GM18499 (cell line): ENCODE measurements at regions not wholly inside any gene's neighbourhood (a gene's known extent, or its start where the extent isn't known, plus 50 kb on each side); places are given as distances from the start of the nearest gene placed in this dataset.

Experiments
- ATAC-seq: cut with Tn5 transposase; IDR thresholded peaks from one replicate; pipeline ENCODE4 v1.9.1; 2021; ENCODE audit warnings: moderate number of reproducible peaks; ENCODE audit not compliant: insufficient read depth, unreplicated experiment

DNA sequence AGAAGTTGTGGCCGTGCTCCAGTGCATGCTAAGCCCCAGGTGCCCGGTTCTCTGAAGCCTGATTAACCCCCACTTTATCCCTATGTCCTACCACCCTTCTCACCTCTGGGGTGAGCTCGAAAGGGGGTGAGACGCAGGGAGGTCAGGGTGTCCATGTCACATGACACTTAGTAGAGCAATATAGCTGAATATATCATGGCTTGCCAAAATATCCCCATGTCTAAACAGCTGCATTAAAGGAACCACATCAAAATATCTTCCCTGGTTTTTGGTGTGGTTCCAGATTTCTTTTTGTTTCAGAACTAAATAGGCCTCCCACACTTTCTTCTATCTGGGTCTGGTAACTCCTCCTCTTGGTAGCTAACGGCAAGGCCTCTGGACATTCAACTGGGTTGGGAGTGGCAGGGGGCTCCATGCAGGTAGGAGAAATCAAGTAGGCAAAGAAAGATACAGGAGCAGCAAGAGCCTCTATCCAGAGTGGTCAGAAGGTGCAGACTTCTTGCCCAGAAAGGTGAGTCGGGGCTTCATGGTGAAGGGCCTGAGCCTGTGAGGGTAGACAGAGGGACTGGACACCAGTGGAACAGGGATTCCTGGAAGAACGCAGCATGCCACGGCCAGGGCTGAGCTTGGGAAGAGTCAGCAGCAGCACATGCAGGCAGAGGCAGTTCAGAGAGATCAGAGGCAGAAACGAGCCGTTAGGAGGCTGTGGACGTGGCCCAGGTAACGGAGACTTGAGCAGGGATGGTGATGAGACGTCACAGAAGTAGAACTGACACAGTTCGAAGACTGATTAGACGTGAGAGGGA, 202.8 kb upstream of the DIO3 start:
- ATAC-seq, result no peak

DNA sequence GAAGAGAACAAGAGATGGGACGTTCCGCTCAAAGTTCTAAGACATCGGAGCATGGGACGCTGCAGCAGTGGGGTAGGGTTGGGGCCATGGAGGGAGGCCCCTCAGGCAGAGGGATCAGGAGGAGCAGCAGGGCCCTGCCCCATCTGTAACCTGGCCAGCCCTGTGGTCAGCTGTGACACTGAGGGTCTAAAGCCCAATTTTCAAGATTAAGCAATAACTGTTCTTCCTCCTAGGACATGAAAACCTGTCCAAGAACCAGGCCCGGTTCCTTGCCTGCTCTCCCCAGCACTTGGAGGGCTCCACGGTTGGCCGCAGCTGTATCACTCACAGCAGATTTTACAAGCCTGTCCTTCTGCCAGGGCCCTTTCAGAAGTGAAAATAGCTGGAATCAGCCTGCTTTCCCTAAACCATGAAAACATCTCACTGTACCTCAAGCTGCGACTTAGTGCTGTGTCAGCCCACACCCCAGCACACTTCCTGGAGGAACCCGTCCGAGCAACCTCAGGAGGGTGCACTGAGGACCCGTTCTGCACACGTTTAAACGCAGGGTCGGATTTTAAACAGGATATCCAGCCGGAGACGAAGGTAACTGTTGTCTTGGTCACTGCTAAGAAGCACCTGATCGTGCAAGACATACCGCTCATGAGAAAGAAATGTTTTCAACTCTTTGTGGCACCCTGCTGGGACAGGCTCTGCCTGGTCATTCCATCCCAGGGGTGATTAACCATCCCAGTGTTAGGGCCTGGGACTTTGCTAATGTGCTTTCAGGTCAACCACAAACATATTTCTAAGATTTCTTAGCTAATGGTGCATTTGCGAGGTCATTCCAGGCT, 201.9 kb upstream of the DIO3 start:
- ATAC-seq, result no peak

DNA sequence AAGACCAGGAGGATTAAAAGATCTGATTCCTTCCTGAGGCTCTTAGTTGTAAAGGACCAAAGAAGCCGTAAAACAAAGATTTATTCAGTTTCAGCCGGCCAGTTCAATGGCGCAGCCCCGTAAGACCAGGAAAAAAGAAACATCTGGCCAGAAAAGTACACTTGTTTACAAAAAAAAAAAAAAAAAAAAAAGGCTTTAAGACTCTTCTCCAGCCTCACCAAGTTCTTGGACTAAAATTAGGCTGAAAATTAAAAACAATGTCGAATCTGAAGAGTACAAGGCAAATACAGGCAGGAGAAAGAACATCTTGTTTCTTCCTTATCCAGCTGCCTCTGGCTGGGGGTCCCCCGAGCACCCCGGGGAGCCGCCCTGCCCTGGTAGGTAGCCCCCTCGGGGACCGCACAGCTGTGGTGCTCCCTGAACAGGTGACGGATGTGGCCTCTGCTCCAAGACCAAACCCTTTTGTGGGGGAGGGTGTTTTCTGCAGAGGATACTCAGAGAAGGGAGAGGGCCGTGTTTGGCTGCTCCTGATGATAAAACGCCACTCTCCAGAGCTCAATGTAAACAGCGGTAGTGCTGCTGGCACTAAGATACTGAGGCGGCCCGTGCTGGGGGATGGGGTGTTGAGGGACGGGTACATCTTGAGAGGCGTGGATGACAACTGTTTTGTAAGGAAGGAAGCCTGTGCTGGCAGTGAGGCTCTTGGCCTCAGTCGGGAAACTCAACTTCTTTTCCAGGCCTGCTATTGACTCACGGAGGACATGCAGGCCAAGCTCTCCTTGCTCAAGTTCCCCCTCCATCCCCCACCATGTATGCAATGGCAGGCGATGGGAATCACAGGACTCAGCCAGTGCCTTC, 201.0 kb upstream of the DIO3 start:
- no peak for ATAC-seq

DNA sequence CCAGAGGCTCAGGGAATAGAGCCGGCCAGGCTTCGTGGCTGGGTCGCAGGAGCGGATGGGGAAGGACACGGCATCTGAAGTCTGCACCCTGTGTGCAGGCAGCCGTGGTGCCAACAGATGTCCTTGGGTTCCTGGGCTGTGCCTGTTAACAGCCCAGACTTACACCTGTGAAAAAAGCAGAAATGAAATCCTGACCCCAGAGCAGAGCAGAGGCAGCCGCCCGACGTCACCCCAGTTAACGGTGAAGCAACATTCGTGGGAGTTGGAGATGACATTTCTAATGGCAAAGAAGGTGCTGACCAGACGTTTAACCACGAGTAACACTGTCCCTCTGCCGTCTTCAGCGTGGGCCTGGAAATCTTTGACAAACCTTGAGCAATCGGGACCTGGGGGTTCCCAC, 200.3 kb upstream of the DIO3 start:
- no peak for ATAC-seq

DNA sequence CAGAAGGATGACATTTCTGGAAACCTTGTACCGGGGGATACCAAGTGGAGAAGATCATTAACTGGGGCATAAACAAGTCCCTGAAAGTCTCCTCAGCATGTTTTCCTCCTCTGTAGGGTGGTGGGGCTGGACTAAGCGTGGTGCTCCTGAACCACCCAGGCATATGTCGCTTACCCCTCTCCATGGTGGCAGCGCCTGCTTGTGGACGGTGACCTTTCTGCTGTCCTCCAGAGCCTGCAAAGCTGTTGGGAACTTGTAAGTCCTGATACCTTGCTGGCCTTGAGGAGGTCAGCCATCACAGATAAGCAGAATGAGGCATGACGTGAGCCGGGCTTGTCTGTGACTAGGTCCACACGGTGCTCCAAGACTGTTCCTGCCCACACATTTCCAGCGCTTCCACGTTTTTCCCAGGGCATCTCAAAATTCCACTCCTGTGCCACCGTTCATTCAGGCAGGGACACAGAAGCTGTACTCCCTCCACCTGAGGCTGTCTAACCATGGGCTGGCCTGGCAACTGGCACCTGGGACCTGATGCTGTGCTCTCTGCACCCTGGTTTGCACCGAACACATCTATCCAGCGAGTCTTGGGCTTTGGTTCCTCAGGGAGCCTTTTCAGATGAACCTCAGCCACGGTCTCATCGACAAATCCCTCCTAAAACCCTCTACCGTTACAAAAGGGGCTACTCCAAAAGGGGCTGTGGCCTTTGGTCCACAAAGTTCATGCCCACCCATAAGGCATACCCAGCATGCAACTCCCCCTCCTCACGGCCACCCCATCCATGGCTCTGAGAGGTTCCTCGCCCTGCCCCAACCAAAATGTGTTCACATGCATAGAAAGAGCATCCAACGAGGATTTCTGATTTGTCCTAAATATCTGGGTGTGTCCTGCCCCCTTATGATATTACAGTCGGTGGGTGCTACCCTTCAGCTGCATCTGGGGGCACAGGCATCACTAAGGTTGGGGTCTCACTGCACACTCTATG, 199.6 kb upstream of the DIO3 start:
- no peak for ATAC-seq

DNA sequence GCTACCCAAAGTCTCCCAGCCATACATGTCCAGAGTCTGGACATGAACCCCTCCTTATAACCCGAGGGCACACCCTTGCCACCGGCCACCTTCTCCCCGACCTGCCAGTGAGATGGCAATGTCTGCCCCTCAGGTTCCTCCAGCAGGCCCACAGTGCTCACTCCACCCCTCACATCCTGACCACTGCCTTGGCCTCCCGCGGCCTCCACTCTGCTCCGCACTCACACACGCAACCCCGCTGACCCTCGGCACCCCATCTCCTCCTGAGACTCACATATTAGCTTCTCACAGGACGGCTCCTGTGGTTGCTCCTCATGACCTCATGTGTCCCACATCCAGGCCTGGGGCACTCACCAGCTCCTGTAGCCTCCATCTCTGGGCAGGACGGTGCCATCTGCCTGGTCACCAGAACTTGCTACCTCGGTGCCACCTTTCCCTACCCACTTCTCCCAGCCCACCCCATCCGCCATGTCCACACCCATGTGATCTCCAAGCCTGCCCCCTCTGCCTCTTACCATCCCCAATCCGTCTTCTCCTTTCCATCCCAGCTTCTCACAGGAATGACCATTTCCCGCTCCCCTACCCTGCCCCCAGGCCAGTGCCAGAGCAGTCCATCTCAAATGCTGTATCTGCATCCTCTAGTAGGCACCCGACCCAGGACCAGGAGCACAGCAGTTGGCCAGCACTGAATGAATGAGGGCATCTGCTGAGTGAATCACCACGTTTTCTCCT, 198.6 kb upstream of the DIO3 start:
- no peak for ATAC-seq

DNA sequence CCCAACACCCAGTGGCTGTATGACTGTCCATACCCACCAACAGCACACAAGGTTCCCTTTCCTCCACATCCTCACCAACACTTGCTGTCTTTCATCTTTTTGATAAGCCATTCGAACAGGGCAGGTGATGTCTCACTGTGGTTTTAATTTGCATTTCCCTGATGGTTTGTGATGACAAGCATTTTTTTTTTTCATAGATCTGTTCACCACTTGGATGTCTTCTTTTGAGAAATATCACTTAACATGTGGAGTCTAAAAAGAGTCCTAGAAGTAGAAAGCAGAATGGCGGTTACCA, 198.1 kb upstream of the DIO3 start:
- no peak for ATAC-seq

DNA sequence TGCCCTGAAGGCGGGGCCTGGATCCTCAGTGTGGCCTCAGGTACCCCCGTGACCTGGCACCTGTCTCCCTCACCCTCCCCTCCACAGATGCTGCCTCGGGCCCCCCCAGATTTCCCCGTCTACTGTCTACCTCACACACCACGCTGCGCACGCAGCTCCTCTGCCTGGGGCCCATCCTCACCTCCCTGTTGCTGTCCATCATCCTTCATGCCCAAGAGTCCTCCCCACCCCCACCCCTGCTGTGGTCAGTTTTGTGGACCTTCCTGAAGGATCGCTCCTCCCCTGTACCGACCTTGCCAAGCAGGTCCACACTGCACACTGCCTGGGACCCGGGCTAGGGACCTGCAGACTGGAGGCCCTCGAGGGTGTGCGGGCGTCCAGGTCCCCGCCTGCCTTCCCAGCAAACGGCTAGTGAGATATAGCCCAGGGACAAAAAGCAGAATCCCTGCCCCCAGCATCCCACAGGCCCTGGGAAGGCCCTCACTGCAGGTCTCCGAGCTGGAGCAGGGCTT, 197.4 kb upstream of the DIO3 start:
- ATAC-seq, result no peak

DNA sequence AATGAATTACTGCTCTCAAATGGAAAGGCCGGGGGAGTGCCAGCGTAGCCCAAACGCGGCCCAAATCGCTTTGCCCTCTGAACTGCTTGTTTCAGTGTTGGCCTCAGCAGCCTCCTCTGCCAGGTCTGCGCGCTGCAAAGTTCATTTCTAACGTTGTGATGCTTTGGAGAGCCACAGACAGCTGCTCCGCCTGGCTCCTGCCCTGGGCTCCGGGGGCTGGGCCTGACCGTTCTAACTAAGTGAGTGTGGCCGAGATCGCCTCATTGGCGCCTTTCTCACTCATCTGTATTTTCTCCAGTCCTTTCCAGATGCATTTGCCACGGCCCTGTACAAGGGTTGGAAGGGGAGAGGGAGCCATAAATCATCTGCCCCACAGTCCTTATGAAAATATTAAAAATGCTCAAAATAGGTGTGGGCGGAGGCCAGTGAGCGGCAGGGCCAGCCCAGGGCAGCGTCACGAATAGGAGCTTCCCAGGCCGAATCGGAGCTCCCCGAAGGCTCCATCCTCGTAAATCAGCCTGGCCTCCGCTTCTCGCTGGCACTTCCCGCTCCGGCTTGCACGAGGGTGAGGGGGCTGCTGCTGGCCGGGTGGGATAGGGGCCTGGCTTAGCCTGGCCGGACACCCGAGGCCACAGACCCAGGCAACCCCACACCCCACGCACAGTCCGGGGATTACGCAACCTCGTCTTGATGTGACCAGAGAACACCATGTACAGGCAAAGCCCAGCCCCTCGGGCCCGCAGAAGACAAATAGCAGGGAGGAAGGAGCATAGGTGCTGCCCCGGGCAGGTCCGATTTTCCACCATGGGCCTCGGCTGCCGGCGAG, 196.6 kb upstream of the DIO3 start:
- no peak for ATAC-seq

DNA sequence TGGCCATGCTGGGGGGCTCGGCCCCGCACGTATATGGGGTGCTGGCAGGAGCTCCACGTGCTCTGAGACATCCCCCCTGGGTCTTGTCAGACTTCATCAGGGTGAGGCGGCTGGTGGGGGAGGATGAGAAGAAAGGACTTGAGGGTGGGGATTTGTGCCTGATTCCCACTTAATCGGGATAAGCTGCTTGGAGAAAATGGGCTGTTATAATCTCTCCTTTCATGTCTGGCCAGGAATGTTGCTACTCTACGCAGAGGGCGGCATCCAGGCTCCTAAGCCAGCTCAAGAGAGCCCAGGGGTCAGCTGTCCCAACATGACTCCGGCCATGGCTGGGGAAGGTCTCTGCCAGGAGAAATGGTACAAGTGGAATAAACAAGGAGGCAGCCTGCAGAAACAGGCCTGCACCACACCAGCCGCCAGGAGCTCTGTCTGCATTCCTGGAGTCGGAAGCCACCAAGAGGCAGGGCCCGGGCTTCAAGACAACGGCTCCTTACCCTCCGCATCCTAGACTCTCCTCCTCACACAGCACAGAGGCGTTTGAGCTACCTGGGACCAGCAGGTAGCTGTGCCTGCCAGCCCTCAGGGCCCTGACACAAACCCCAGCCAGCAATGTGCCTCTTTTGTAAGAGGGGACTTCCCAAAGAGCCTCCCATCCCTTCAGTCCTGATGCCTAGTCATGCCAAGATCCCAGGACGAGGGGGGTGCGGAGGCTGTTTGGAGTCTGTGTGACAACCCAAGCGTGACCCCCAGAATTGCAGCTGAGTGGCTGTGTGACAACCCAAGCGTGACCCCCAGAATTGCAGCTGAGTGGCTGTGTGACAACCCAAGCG, 195.8 kb upstream of the DIO3 start:
- ATAC-seq, result no peak

DNA sequence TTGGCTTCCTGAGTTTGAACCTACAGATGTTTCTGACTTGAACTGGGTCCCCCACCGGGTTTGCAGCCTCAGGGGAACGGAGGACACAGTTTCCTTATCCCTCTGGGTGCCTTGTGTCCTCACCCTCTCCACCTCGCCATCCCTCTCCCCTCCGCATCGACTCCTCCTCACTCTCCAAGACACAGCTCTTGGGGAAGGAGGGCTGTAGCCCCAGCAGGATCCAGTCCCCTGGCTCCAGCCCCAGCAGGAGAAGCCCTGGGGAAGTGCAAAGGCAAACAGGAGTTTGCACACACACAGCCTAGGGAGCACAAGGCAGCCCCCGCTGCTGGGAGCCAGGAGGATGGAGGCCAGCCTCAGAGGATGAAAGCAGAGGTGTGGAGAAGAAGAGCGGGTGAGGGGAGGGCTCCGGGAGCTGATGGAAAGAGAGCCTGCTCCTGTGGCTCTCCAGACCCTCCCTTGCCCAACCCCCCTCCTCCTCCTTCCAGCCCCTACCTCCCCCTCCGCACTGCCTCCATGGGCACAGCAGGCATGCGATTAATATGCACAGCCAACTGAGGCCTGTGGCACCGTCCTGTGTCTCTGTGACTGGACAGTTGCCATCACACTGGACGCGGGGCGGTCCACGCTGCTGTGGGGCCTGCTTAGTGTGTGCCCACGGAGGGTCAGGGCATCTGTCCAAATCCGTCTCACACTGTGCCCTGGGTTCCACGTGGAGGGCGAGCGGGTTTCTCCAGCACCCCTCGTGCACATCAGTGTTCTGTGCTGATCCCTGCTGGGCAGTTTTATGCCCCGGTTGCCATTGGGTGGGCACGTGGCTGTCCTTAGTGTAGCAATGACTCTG, 193.7 kb upstream of the DIO3 start:
- ATAC-seq, result no peak

DNA sequence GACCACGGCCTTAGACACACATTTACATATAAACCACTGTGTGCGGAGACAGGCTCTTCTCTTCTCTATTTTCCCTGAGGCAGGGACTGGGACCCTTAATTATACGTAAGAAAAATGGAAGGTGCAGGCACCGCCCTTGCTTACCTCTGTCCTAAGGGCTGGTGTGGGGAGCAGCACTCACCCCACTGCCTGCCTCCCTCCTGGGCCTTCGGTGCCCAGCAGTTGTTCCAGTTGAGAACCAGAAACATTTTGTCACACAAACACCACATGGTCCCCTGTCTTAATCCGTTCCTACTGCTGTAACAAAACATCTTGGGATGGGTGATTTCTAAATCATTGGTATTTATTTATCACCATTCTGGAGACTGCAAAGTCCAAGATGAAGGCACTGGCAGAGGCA, 192.7 kb upstream of the DIO3 start:
- no peak for ATAC-seq

DNA sequence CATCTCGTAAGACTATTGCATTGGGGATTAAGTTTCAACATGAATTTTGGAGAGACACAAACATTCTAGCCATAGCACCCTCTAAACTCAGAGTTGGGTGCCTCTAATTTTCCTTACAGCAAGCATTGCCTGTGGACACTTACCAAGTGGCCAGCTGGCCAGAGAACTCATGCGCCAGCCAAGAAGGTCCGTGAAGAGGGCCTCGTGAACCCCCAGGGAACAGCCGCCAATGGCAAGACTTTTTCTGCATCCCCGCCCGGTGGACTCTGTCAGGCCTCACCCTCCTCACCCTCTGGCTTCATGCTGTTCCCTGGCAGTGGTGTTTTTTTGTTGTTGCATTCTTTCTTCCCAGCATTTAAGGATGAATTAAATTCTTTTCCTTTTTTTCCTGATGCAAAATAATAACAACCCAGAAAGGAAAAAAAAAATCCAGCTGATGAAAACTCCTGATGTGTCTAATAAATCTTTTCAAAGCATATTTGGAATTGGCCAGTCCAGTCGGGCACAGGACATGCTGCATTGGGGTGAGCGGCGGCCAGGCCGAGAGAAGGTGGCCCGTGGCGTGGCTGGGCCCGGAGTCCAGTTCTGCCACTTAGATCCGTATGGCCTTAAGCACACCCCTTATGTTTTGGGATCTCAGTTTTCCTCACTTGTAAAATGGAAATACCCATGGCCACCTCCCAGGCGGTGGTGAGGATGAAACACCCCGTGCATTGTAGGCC, 191.9 kb upstream of the DIO3 start:
- ATAC-seq, result no peak

DNA sequence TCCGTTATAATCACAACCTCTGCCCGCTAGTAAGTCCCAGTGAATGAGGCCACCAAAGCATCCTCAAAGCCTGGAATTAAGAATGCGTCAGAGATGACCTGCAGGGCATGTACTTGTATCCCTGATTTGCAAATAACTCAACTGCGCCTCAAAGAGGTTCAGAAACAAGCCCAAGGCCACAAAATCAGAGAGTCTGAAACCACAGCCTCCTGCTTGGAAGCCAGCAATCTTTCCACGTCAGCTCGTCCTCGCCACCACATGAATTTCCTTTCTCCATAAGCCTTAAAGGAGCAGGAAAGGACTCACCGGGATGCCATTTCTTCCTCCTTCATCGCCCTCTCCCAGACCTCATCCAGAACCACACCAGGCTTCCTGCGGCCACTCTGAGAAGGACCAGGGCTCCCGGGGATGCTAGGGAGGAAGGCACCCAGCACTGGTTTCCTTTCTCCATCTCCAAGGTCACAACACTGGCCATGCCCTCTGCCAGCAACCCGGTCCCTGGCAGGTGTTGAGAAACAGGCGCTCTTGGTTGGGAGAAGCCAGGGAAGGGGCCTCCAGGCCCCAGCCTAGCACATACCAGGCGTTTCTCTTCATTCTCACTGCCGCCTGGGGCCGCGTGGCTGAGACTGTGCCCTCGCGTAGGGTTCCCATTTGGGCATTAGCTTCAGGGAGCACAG, 191.2 kb upstream of the DIO3 start:
- no peak for ATAC-seq
